ENCODE measurements at regions not wholly inside any gene's neighbourhood (a gene's known extent, or its start where the extent isn't known, plus 50 kb on each side); places are given as distances from the start of the nearest gene placed in this dataset.

GRCh38 chr4:177087060-177087459, 222.6 kb upstream of the NEIL3 start:
- H3K4me3 ChIP-seq (ENCODE audit: low read depth, low read length), result no peak overlapping the region
- DNase-seq (ENCODE audit: low read depth), result no peak
- no peak for TF ChIP-seq CTCF (IDR thresholded peaks at IDR 0.05; ENCODE audit: insufficient read depth, low read depth, low read length)

GRCh38 chr4:177087499-177087898, 222.2 kb upstream of the NEIL3 start:
- no peak for DNase-seq (ENCODE audit: low read depth)
- no peak for TF ChIP-seq CTCF (IDR thresholded peaks at IDR 0.05; ENCODE audit: insufficient read depth, low read depth, low read length)
- no peak overlapping the region for H3K4me3 ChIP-seq (ENCODE audit: low read depth, low read length)

- no peak for DNase-seq (ENCODE audit: low read depth)
- no peak for TF ChIP-seq CTCF (IDR thresholded peaks at IDR 0.05; ENCODE audit: insufficient read depth, low read depth, low read length)
These were observed 218.2 kb upstream of the NEIL3 start for GRCh38 chr4:177091515-177091914.

GRCh38 chr4:177092807-177093206, 216.9 kb upstream of the NEIL3 start:
- DNase-seq (ENCODE audit: low read depth), result no peak
- TF ChIP-seq CTCF (IDR thresholded peaks at IDR 0.05; ENCODE audit: insufficient read depth, low read depth, low read length), result no peak

More at GRCh38 chr4:177091515-177091914, 218.2 kb upstream of the NEIL3 start:
- H3K4me3 ChIP-seq (ENCODE audit: low read depth, low read length), result no peak overlapping the region

GRCh38 chr4:177093964-177094363, 215.7 kb upstream of the NEIL3 start:
- no peak for DNase-seq (ENCODE audit: low read depth)
- no peak overlapping the region for H3K4me3 ChIP-seq (ENCODE audit: low read depth, low read length)
- TF ChIP-seq CTCF (IDR thresholded peaks at IDR 0.05; ENCODE audit: insufficient read depth, low read depth, low read length), result no peak

More at GRCh38 chr4:177092807-177093206, 216.9 kb upstream of the NEIL3 start:
- H3K4me3 ChIP-seq (ENCODE audit: low read depth, low read length), result no peak overlapping the region

- no peak for DNase-seq (ENCODE audit: low read depth)
- H3K4me3 ChIP-seq (ENCODE audit: low read depth, low read length), result no peak overlapping the region
- no peak for TF ChIP-seq CTCF (IDR thresholded peaks at IDR 0.05; ENCODE audit: insufficient read depth, low read depth, low read length)
These were observed 212.4 kb upstream of the NEIL3 start for GRCh38 chr4:177097291-177097690.

GRCh38 chr4:177099211-177099610, 210.5 kb upstream of the NEIL3 start:
- no peak for DNase-seq (ENCODE audit: low read depth)
- no peak for TF ChIP-seq CTCF (IDR thresholded peaks at IDR 0.05; ENCODE audit: insufficient read depth, low read depth, low read length)

More at GRCh38 chr4:177099211-177099610, 210.5 kb upstream of the NEIL3 start:
- H3K4me3 ChIP-seq (ENCODE audit: low read depth, low read length), result no peak overlapping the region

Data from fibroblast of villous mesenchyme (primary cell).